Neural cell (in vitro differentiated cells): ENCODE measurements at regions not wholly inside any gene's neighbourhood (a gene's known extent, or its start where the extent isn't known, plus 50 kb on each side); places are given as distances from the start of the nearest gene placed in this dataset.

ENCODE experiments used
- CTCF ChIP-seq: fragments of 450-650 bp; IDR thresholded peaks from 2 replicates; pipeline ENCODE4 v1.5.1; 2014; ENCODE audit warnings: antibody characterized with exemption, mild to moderate bottlenecking, moderate library complexity; ENCODE audit not compliant: poor library complexity, severe bottlenecking
- EP300 ChIP-seq: fragments of 450-650 bp; conservative IDR thresholded peaks from 2 replicates; pipeline ENCODE4 v1.6.1; 2014; ENCODE audit warnings: antibody characterized with exemption, mild to moderate bottlenecking, moderate library complexity; ENCODE audit not compliant: poor library complexity, severe bottlenecking
- EZH2 ChIP-seq: fragments of 200-600, 300-800 bp; shearing (Covaris generic), sonication (generic); IDR thresholded peaks from 2 replicates; pipeline ENCODE4 v1.6.1; 2014; ENCODE audit warnings: antibody characterized with exemption, low read length, borderline replicate concordance, mild to moderate bottlenecking; ENCODE audit not compliant: insufficient read depth, poor library complexity, severe bottlenecking

GRCh38 chr21:17389311-17389710 is 123.5 kb upstream of the CXADR start:
- no peak for TF ChIP-seq EZH2
- TF ChIP-seq CTCF, result no peak
- TF ChIP-seq EP300, result no peak
